ENCODE measurements at regions not wholly inside any gene's neighbourhood (a gene's known extent, or its start where the extent isn't known, plus 50 kb on each side); places are given as distances from the start of the nearest gene placed in this dataset.

GRCh38 chr14:23827100-23827892 lies 126.3 kb upstream of the DHRS4 start:
- H2AFZ ChIP-seq (ENCODE audit: low read length), result no peak overlapping the region
- POLR2A ChIA-PET (ENCODE audit: unreplicated experiment), result no interaction called here
- no peak for ATAC-seq
- CTCF ChIA-PET, result no interaction called here
- H3K9me3 ChIP-seq (ENCODE audit: low read length), result no peaks in the 10 kb centered on the region
- no peaks in the 10 kb centered on the region for H3K9me2 ChIP-seq (replicated peaks; ENCODE audit: low read length)
- H3K4me3 ChIP-seq (ENCODE audit: low read length), result no peak overlapping the region
- H3K9ac ChIP-seq (ENCODE audit: low read length), result no peak overlapping the region
- no peaks in the 10 kb centered on the region for H3F3A ChIP-seq (ENCODE audit: low read length, unreplicated experiment)
- BruUV-seq (replicated peaks), result no TSS peak
- peaks cover 4% of the 10 kb centered on the region; the same call in 1 of the 2 replicates for H3K27me3 ChIP-seq (ENCODE audit: low read length)
- H4K20me1 ChIP-seq (ENCODE audit: low read length), result no peaks in the 10 kb centered on the region
- no peak overlapping the region for H3K4me2 ChIP-seq (ENCODE audit: low read length)
- TF ChIP-seq EZH2phosphoT487 (IDR thresholded peaks at IDR 0.05; ENCODE audit: borderline replicate concordance, low read length) (no peak), EZH2 (IDR thresholded peaks at IDR 0.05; ENCODE audit: low read length, unreplicated experiment) (no peak), CTCF (conservative IDR thresholded peaks at IDR 0.05; ENCODE audit: low read depth, low read length) (no peak)
- intact Hi-C loops (cut with micrococcal nuclease), result no loop called here
- no peak for DNase-seq
- no peaks in the 10 kb centered on the region for H3K36me3 ChIP-seq (ENCODE audit: low read depth, low read length)
- peaks cover 19% of the 10 kb centered on the region for H3K4me1 ChIP-seq (ENCODE audit: insufficient read depth, low read length)
- no peak overlapping the region for H3K27ac ChIP-seq (ENCODE audit: low read length)
- H3K79me2 ChIP-seq (ENCODE audit: low read length), result no peaks in the 10 kb centered on the region

GRCh38 chr14:23828001-23828400 lies 125.6 kb upstream of the DHRS4 start:
- ATAC-seq, result no peak

More at GRCh38 chr14:23828001-23828400, 125.6 kb upstream of the DHRS4 start:
- Histone ChIP-seq H3K27ac (ENCODE audit: low read length) (no peak overlapping the region), H4K20me1 (ENCODE audit: low read length) (no peaks in the 10 kb centered on the region), H3K79me2 (ENCODE audit: low read length) (no peaks in the 10 kb centered on the region), H3K9me3 (ENCODE audit: low read length) (no peaks in the 10 kb centered on the region), H3K4me3 (ENCODE audit: low read length) (no peak overlapping the region), H3F3A (ENCODE audit: low read length, unreplicated experiment) (no peaks in the 10 kb centered on the region), H2AFZ (ENCODE audit: low read length) (no peak overlapping the region), H3K4me1 (ENCODE audit: insufficient read depth, low read length) (peaks cover 19% of the 10 kb centered on the region), H3K36me3 (ENCODE audit: low read depth, low read length) (no peaks in the 10 kb centered on the region), H3K4me2 (ENCODE audit: low read length) (no peak overlapping the region), H3K9me2 (replicated peaks; ENCODE audit: low read length) (no peaks in the 10 kb centered on the region), H3K27me3 (ENCODE audit: low read length) (no peaks in the 10 kb centered on the region), H3K9ac (ENCODE audit: low read length) (no peak overlapping the region)
- ChIA-PET POLR2A (ENCODE audit: unreplicated experiment) (no interaction called here), CTCF (no interaction called here)
- no peak for TF ChIP-seq EZH2 (IDR thresholded peaks at IDR 0.05; ENCODE audit: low read length, unreplicated experiment)
- no peak for TF ChIP-seq EZH2phosphoT487 (IDR thresholded peaks at IDR 0.05; ENCODE audit: borderline replicate concordance, low read length)
- no peak for TF ChIP-seq CTCF (conservative IDR thresholded peaks at IDR 0.05; ENCODE audit: low read depth, low read length)
- intact Hi-C loops (cut with micrococcal nuclease), result no loop called here
- no TSS peak for BruUV-seq (replicated peaks)
- DNase-seq, result no peak

All from PC-3 (cell line).